Neural progenitor cell (in vitro differentiated cells): ENCODE measurements at regions not wholly inside any gene's neighbourhood (a gene's known extent, or its start where the extent isn't known, plus 50 kb on each side); places are given as distances from the start of the nearest gene placed in this dataset.

Experiments
- CTCF ChIP-seq: fragments of 200-600 bp; sonication (generic); IDR thresholded peaks from 2 replicates; pipeline ENCODE4 v1.5.1; 2017; ENCODE audit warnings: antibody characterized with exemption, mild to moderate bottlenecking
- EZH2phosphoT487 ChIP-seq: fragments of 200-600 bp; sonication (generic); IDR thresholded peaks from 2 replicates; pipeline ENCODE4 v1.6.1; 2017; ENCODE audit warnings: antibody characterized with exemption

GRCh38 chr19:28217022-28217421 is 995.9 kb downstream of the UQCRFS1 start:
- TF ChIP-seq CTCF: peak; percentile 55
- no peak for TF ChIP-seq EZH2phosphoT487
